ENCODE measurements at regions not wholly inside any gene's neighbourhood (a gene's known extent, or its start where the extent isn't known, plus 50 kb on each side); places are given as distances from the start of the nearest gene placed in this dataset.

GRCh38 chr22:48869788-48870187, 957.9 kb downstream of the BRD1 start:
- TF ChIP-seq CTCF (IDR thresholded peaks at IDR 0.05), result no peak
- no peak for TF ChIP-seq POLR2AphosphoS5 (IDR thresholded peaks at IDR 0.05; ENCODE audit: low read depth, low read length)

Measured in Panc1 (cell line).